GM10248 (cell line): ENCODE measurements at regions not wholly inside any gene's neighbourhood (a gene's known extent, or its start where the extent isn't known, plus 50 kb on each side); places are given as distances from the start of the nearest gene placed in this dataset.

Experiments
- CTCF ChIA-PET: fragments of 300-600 bp; sonication (Branson Sonifier 250); formaldehyde crosslinking; extraction: SDS; loops from one replicate; lab custom pipeline; 2021; ENCODE audit warnings: antibody characterized with exemption; lab: Yijun Ruan, JAX
- POLR2A ChIA-PET: fragments of 350-650 bp; sonication (Branson Sonifier 250); formaldehyde crosslinking; extraction: SDS; loops from one replicate; lab custom pipeline; 2020; ENCODE audit warnings: antibody characterized with exemption; lab: Yijun Ruan, JAX
- DNase-seq: peaks from one replicate; pipeline ENCODE4 v3.0.0; 2012; ENCODE audit errors: extremely low spot score
- TF ChIP-seq, protein P1 (sequence below): IDR thresholded peaks from 2 replicates; pipeline ENCODE4 v1.5.1; 2012; ENCODE audit warnings: mild to moderate bottlenecking, low read depth; ENCODE audit errors: extremely low read depth, missing control alignments, control extremely low read depth

DNA sequence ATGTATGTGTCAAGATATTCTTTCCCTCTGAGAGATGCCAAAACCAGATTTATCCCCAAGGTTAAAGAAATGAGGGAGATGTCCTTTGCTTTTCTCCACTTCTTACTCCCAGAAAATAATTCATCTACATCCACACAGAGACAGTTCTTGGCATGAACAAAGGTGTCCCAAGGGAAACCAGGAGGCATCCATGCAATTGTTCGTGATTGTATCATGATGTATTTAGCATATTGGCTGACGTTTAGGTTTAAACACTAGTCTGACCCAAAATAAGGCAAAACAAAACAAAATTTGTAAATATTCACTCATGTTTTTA is 223.9 kb downstream of the C7orf25 start:
- TF ChIP-seq, protein P1, sequence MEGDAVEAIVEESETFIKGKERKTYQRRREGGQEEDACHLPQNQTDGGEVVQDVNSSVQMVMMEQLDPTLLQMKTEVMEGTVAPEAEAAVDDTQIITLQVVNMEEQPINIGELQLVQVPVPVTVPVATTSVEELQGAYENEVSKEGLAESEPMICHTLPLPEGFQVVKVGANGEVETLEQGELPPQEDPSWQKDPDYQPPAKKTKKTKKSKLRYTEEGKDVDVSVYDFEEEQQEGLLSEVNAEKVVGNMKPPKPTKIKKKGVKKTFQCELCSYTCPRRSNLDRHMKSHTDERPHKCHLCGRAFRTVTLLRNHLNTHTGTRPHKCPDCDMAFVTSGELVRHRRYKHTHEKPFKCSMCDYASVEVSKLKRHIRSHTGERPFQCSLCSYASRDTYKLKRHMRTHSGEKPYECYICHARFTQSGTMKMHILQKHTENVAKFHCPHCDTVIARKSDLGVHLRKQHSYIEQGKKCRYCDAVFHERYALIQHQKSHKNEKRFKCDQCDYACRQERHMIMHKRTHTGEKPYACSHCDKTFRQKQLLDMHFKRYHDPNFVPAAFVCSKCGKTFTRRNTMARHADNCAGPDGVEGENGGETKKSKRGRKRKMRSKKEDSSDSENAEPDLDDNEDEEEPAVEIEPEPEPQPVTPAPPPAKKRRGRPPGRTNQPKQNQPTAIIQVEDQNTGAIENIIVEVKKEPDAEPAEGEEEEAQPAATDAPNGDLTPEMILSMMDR = no peak
- CTCF ChIA-PET = no interaction called here
- DNase-seq = no peak
- POLR2A ChIA-PET = no interaction called here

DNA sequence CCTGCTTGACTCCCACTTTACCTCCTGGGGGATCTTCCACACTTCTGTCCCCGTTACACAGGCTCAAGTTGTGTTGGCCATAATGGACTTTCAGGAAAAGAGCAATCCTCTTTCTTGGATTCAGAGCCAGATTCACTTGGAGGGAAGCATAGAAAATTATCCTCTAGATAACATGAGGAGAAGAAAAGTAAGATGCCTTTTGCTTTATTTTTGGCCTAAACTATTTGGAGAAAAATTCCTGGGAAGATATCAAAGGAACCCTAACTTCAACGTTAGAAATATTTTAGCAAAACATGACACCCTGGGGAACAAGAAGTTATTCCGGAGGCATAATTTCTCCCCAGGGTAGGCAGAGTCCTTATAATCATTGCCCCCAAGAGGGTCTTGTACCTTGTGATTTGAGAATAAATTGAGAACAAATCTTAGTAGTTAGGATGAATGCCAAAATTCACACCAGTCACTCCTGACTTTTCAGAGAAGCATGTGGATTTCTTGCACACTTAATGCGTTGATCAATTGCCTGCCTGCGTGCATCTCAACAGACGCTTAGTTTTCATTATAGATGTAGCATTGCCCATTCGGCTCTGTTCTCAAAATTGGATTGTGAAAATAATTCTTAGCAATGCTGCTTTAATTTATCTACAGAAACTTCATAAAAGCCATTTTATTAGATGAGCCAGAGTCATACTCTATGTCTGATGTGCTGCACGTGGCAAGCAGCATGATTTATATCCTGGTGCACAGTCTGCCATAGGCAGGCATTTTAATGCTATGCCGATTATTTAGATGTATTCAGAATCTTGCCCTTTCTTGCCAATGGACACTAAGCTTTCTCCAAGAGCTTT is 224.4 kb downstream of the C7orf25 start:
- ChIA-PET CTCF (no interaction called here), POLR2A (no interaction called here)
- DNase-seq = no peak
- TF ChIP-seq, protein P1 = no peak

DNA sequence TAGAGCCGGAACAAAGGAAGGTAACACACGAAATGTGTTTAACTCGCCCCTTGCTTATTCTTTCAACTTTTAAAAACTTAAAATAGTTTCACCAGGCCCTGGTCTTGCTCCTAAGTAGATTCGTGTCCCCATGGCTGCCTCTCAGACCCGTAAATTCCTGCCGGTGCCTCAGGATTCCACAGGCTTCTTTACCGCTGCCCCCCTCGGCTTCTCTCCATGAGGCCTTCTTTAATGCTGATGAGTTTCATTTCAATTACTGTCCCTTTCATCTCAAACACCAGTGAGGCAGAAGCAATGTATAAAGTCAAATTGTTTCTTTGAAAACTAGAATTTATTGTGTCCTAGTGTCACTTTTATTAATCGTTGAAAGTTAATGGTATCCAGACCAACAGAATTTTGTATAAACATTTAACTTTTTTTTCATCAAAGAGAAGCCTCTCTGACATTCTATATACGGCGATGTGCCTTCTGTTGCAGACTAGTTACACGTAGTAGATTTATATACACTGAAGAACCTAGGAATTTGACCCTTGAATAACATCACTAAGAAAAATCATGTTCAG is 225.2 kb downstream of the C7orf25 start:
- no peak for DNase-seq
- ChIA-PET POLR2A (no interaction called here), CTCF (no interaction called here)
- TF ChIP-seq, protein P1 = no peak

DNA sequence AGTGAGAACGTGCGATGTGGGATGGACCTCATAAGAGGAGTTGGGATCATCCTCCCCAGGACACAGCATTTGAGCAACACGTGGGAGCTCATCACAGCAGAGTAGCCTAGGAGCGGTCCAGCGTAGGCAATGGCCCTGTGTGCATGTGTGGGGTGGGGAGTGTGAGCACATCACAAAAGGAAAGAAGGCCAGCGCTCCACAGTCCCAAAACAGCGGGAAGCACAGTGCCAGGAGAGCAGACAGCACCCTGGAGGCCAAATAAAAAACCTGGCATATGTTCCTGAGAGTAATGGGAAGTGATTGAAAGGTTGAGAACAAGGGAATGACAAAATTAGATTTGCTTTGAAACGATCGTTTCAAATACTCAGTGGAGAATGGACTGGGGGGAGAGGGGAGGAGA is 226.0 kb downstream of the C7orf25 start:
- DNase-seq = no peak
- TF ChIP-seq, protein P1 = no peak
- ChIA-PET CTCF (interaction anchor here (1.2 kb wide), 1 partner anchor 743 kb away, joined by 3 read pairs; no protein-coding TSS in a partner anchor), POLR2A (no interaction called here)

DNA sequence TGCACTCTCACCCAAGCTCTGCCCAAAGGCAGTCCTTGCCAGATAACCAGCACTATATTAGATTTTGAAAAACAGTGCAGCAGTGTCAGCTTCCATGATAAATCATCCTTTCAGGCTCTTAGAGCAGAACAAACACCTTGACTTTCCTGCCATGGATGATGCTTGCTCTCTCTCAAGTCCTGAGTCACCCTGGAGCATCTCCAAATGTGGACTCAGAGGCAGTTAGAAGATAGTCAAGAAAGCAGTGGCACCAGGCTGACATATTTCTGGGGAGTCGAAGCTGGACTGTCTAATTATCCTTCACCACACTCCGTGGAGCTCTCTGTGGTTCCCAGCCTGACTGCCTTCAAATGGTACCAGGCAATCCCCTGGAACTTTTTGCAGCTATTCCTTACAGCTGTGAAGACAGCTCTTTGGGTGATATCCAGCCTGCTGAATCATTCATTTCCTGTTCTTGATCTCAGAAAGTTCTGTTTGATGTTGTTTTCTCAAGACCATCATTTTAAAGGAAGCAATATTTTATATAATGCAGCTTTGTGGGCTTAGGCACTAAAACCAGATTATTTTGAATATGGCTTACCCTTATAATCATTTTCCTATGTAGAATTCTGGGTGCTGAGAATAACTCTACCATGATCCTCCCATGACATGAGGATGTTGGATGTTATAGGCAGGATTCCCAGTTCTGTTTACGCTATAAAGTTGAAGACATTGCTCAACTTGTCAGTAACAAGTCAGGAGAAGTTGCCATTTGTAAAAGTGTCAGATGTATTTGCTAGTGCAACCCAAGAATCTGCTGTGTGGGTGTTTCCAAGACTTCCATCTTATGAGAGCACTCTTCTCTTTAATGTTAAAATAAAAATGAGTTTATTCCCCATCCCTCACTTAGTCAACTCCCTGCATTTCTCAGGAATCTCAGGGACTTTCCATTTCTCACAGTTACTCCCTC is 233.8 kb downstream of the C7orf25 start:
- CTCF ChIA-PET = interaction anchor here (1.3 kb wide), 1 partner anchor 41 kb away, joined by 3 read pairs; no protein-coding TSS in a partner anchor
- no peak for DNase-seq
- TF ChIP-seq, protein P1 = no peak
- POLR2A ChIA-PET = no interaction called here

DNA sequence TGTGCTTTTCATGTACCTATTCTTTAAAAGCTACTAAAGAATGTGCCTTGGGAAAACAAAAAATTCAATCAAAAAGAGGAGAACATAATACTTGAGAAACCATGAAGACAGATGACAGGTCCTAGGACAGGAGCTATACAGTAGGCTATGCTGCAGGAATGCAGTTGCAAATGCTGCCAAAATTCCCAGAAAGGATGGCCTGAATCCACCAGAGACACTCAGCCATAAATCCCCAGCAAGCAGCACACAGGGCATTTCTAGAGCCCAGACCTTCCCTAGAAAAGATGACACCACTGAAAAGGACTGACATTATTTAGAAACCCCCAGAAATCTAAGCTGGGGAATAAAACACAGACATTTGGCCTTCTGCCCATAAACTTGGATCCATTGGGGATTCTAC is 237.3 kb downstream of the C7orf25 start:
- CTCF ChIA-PET = no interaction called here
- TF ChIP-seq, protein P1 = no peak
- no peak for DNase-seq
- POLR2A ChIA-PET = no interaction called here
